ENCODE measurements at regions not wholly inside any gene's neighbourhood (a gene's known extent, or its start where the extent isn't known, plus 50 kb on each side); places are given as distances from the start of the nearest gene placed in this dataset.
A peak's percentile ranks its signal among the peaks of the same experiment; 100 is the strongest.

DNA sequence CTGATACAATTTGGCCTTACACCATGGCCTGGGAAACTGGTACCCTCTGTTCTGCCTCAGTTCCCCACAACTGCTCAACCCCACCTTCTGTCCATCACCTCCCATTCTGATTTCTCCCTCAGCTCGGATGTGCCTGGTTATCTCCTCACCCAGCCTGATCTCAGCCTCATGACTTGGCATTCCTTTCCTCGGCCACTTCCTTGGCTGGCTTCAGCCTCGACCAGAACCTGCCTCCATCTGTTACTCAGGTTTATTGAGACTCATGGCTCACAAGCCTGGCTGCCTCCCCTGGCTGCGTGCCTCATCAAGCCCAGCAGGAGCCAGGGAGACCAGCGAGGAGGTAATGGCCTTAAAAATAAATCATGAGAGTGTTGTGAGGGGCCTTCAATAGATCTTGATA, 356.2 kb upstream of the SPRED2 start:
- Histone ChIP-seq H3K4me2 (ENCODE audit: low read length) (no peak overlapping the region), H3K14ac (ENCODE audit: low read length) (no peak overlapping the region), H3K36me3 (ENCODE audit: control insufficient read depth in 1 of 2, insufficient read depth in 2 of 2, low read length in 2 of 2) (no peaks in the 10 kb centered on the region), H3K4me3 (ENCODE audit: low read depth, low read length) (no peak overlapping the region), H3K27ac (ENCODE audit: low read depth, low read length) (no peak overlapping the region), H4K8ac (ENCODE audit: low read depth, low read length) (no peak overlapping the region), H3K4me1 (ENCODE audit: control insufficient read depth in 1 of 2, insufficient read depth in 2 of 2, low read length in 2 of 2) (no peaks in the 10 kb centered on the region), H3K27me3 (ENCODE audit: insufficient read depth, low read length) (no peaks in the 10 kb centered on the region), H3K9me3 (ENCODE audit: insufficient read depth, low read depth, low read length) (no peaks in the 10 kb centered on the region), H2BK5ac (ENCODE audit: low read depth, low read length, poor library complexity) (no peak overlapping the region), H2AFZ (ENCODE audit: insufficient read depth, low read length, poor library complexity) (no peak overlapping the region), H4K91ac (ENCODE audit: low read depth, low read length) (no peak overlapping the region), H3K18ac (ENCODE audit: low read length) (no peak overlapping the region), H3K9ac (ENCODE audit: low read length) (no peak overlapping the region), H2BK12ac (ENCODE audit: low read length) (no peak overlapping the region), H3K23ac (ENCODE audit: low read length) (no peak overlapping the region), H4K12ac (ENCODE audit: low read depth, low read length) (no peak overlapping the region), H3K4ac (ENCODE audit: low read depth, low read length) (no peak overlapping the region), H2BK120ac (ENCODE audit: insufficient read depth, low read length, poor library complexity) (no peak overlapping the region), H3K79me2 (ENCODE audit: control insufficient read depth, insufficient read depth, low read length, poor library complexity) (no peaks in the 10 kb centered on the region), H3K79me1 (ENCODE audit: low read length) (no peaks in the 10 kb centered on the region), H2AK5ac (ENCODE audit: low read length) (no peak overlapping the region)
- no CpG with 5 or more reads among the region's 5 CpGs for WGBS (ENCODE audit: extremely low coverage, insufficient coverage, insufficient read length)
- no peak for DNase-seq

DNA sequence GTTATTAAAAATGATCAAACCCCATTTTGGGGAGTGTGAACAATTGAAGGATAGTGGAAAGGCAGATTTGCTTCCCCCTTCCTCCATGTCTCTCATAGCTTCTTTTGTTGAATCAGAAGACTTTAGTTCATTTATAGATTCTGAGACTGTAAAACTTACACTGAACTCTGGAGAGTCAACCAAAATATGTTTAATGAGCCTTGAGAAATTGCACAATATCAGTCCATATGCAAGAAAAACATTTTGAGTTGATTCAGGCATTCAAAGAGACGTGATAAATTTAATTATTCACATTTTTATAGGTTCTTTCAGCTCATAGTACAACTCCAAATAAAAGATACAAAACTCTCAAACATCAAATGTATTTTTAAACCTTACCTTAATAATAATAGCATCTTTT, 354.4 kb upstream of the SPRED2 start:
- Histone ChIP-seq H2AFZ (ENCODE audit: insufficient read depth, low read length, poor library complexity) (no peak overlapping the region), H3K27ac (ENCODE audit: low read depth, low read length) (no peak overlapping the region), H2AK5ac (ENCODE audit: low read length) (no peak overlapping the region), H3K4me3 (ENCODE audit: low read depth, low read length) (no peak overlapping the region), H3K18ac (ENCODE audit: low read length) (no peak overlapping the region), H3K23ac (ENCODE audit: low read length) (no peak overlapping the region), H3K9me3 (ENCODE audit: insufficient read depth, low read depth, low read length) (no peaks in the 10 kb centered on the region), H3K79me2 (ENCODE audit: control insufficient read depth, insufficient read depth, low read length, poor library complexity) (no peaks in the 10 kb centered on the region), H4K8ac (ENCODE audit: low read depth, low read length) (no peak overlapping the region), H3K14ac (ENCODE audit: low read length) (no peak overlapping the region), H3K79me1 (ENCODE audit: low read length) (no peaks in the 10 kb centered on the region), H2BK12ac (ENCODE audit: low read length) (no peak overlapping the region), H3K4me2 (ENCODE audit: low read length) (no peak overlapping the region), H3K4ac (ENCODE audit: low read depth, low read length) (no peak overlapping the region), H2BK5ac (ENCODE audit: low read depth, low read length, poor library complexity) (no peak overlapping the region), H3K4me1 (ENCODE audit: control insufficient read depth in 1 of 2, insufficient read depth in 2 of 2, low read length in 2 of 2) (no peaks in the 10 kb centered on the region), H3K9ac (ENCODE audit: low read length) (no peak overlapping the region), H3K36me3 (ENCODE audit: control insufficient read depth in 1 of 2, insufficient read depth in 2 of 2, low read length in 2 of 2) (no peaks in the 10 kb centered on the region), H2BK120ac (ENCODE audit: insufficient read depth, low read length, poor library complexity) (no peak overlapping the region), H4K12ac (ENCODE audit: low read depth, low read length) (no peak overlapping the region), H3K27me3 (ENCODE audit: insufficient read depth, low read length) (no peaks in the 10 kb centered on the region), H4K91ac (ENCODE audit: low read depth, low read length) (no peak overlapping the region)
- DNase-seq, result no peak
- WGBS (ENCODE audit: extremely low coverage, insufficient coverage, insufficient read length), result no CpG with 5 or more reads among the region's 1 CpG

DNA sequence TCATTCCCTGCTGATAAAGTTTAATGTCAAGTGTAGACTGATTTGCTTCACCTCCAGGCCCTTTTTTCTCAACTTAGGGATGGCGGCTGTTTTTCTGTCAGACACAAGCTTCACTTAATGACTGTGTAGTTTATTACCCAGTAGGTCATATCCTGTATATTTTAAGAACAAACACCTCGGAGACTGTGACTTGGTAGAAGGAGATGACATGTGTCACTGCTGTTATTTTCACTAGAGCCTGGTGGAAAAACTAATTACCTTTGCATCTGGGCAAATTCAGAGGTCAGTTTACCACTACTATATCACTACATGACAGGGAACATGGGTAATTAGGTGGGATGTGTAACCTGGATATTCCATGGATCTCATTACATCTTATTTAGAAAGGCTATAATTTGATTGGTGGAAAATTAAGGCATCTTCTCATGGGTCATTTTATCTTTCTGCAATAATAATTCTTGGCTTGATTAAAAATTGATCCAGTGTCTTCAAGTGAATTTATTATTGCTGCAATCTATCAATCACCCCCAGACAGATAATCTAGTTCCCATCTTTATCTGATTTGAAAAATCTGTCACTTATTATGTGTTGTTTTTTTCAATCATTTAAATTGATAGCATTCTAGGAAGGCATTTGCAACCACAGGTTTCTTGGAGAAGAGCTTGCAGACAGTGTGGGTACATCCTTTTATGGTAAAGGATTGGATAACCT, 353.8 kb upstream of the SPRED2 start:
- no CpG with 5 or more reads among the region's 2 CpGs for WGBS (ENCODE audit: extremely low coverage, insufficient coverage, insufficient read length)

DNA sequence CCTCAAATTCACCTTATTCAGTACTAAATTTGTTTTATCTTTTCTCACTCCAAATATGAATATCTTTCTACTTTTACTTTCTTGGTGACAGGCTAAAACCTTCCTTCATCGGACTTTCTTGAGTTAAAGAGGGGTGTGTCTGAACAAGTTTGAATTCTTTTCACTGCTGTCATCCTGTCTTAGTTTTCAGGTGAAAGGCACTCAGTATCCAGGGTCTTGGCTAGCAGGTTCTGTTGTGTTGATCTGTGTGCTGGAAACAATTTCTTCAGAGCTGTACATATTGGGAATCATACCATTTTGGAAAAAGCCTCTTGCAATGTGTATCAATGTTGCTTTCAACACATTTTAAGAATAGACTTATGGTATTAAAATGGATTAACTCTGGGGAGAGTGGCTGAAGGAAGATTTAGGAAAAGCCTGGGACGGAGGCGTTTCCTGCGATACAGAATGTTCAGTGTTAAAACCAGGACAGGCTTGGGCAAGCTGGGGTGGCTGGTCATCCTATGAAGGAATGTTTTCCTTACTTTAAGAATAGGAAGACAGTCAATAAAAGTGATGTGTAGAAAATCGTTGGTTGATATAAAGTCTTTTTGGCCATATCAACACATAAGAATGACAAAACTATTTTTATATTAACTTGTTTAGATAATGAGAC, 350.7 kb upstream of the SPRED2 start:
- H3K79me1 ChIP-seq (ENCODE audit: low read length), result no peaks in the 10 kb centered on the region
- no peak overlapping the region for H2AFZ ChIP-seq (ENCODE audit: insufficient read depth, low read length, poor library complexity)
- no peak overlapping the region for H2BK5ac ChIP-seq (ENCODE audit: low read depth, low read length, poor library complexity)
- H3K9me3 ChIP-seq (ENCODE audit: insufficient read depth, low read depth, low read length), result no peaks in the 10 kb centered on the region
- H4K12ac ChIP-seq (ENCODE audit: low read depth, low read length), result no peak overlapping the region
- no peak overlapping the region for H3K4ac ChIP-seq (ENCODE audit: low read depth, low read length)
- H2AK5ac ChIP-seq (ENCODE audit: low read length), result no peak overlapping the region
- H3K4me1 ChIP-seq (ENCODE audit: control insufficient read depth in 1 of 2, insufficient read depth in 2 of 2, low read length in 2 of 2), result peaks cover 0 to 2% of the 10 kb centered on the region in 2 experiments
- DNase-seq, result peak in 1 of 2 donors; percentile 32
- H2BK120ac ChIP-seq (ENCODE audit: insufficient read depth, low read length, poor library complexity), result no peak overlapping the region
- no peak overlapping the region for H3K14ac ChIP-seq (ENCODE audit: low read length)
- H4K8ac ChIP-seq (ENCODE audit: low read depth, low read length), result no peak overlapping the region
- H3K79me2 ChIP-seq (ENCODE audit: control insufficient read depth, insufficient read depth, low read length, poor library complexity), result no peaks in the 10 kb centered on the region
- no peak overlapping the region for H3K23ac ChIP-seq (ENCODE audit: low read length)
- H3K4me2 ChIP-seq (ENCODE audit: low read length), result no peak overlapping the region
- H3K36me3 ChIP-seq (ENCODE audit: control insufficient read depth in 1 of 2, insufficient read depth in 2 of 2, low read length in 2 of 2), result no peaks in the 10 kb centered on the region
- no peaks in the 10 kb centered on the region for H3K27me3 ChIP-seq (ENCODE audit: insufficient read depth, low read length)
- no peak overlapping the region for H3K18ac ChIP-seq (ENCODE audit: low read length)
- no peak overlapping the region for H4K91ac ChIP-seq (ENCODE audit: low read depth, low read length)
- H3K4me3 ChIP-seq (ENCODE audit: low read depth, low read length), result no peak overlapping the region
- no peak overlapping the region for H3K9ac ChIP-seq (ENCODE audit: low read length)
- no peak overlapping the region for H2BK12ac ChIP-seq (ENCODE audit: low read length)
- no peak overlapping the region for H3K27ac ChIP-seq (ENCODE audit: low read depth, low read length)
- no CpG with 5 or more reads among the region's 5 CpGs for WGBS (ENCODE audit: extremely low coverage, insufficient coverage, insufficient read length)

More for the DNA sequence above, 353.8 kb upstream of the SPRED2 start:
- Histone ChIP-seq H3K9me3 (ENCODE audit: insufficient read depth, low read depth, low read length) (no peaks in the 10 kb centered on the region), H3K4me2 (ENCODE audit: low read length) (no peak overlapping the region), H2BK12ac (ENCODE audit: low read length) (no peak overlapping the region), H3K4me1 (ENCODE audit: control insufficient read depth in 1 of 2, insufficient read depth in 2 of 2, low read length in 2 of 2) (no peaks in the 10 kb centered on the region), H3K27me3 (ENCODE audit: insufficient read depth, low read length) (no peaks in the 10 kb centered on the region), H4K12ac (ENCODE audit: low read depth, low read length) (no peak overlapping the region), H3K36me3 (ENCODE audit: control insufficient read depth in 1 of 2, insufficient read depth in 2 of 2, low read length in 2 of 2) (no peaks in the 10 kb centered on the region), H3K14ac (ENCODE audit: low read length) (no peak overlapping the region), H2AFZ (ENCODE audit: insufficient read depth, low read length, poor library complexity) (no peak overlapping the region), H2BK5ac (ENCODE audit: low read depth, low read length, poor library complexity) (no peak overlapping the region), H3K4ac (ENCODE audit: low read depth, low read length) (no peak overlapping the region), H4K91ac (ENCODE audit: low read depth, low read length) (no peak overlapping the region), H2AK5ac (ENCODE audit: low read length) (no peak overlapping the region), H3K4me3 (ENCODE audit: low read depth, low read length) (no peak overlapping the region), H3K79me1 (ENCODE audit: low read length) (no peaks in the 10 kb centered on the region), H3K23ac (ENCODE audit: low read length) (no peak overlapping the region), H4K8ac (ENCODE audit: low read depth, low read length) (no peak overlapping the region), H3K18ac (ENCODE audit: low read length) (no peak overlapping the region), H2BK120ac (ENCODE audit: insufficient read depth, low read length, poor library complexity) (no peak overlapping the region), H3K9ac (ENCODE audit: low read length) (no peak overlapping the region), H3K27ac (ENCODE audit: low read depth, low read length) (no peak overlapping the region), H3K79me2 (ENCODE audit: control insufficient read depth, insufficient read depth, low read length, poor library complexity) (no peaks in the 10 kb centered on the region)
- no peak for DNase-seq
